ENCODE measurements at regions not wholly inside any gene's neighbourhood (a gene's known extent, or its start where the extent isn't known, plus 50 kb on each side); places are given as distances from the start of the nearest gene placed in this dataset.

DNA sequence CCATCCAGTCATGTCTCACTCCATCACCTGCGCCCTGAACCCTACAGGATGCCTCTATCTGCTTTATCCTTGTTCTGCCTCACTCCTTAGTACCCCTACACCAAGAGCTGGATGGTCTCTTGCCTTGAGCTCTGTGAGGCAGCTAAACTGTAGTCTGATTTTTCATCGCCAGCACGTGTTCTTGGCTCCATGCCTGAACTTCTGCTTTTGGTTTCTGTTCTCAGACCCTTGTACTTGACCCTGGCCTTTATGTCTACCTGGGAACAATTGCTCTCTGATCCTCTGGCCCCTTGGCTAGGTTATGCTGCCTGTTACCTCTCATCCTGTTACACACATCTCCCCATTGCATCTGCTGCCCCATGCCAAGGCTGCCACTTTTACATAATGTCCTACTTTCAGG lies 318.0 kb upstream of the LMCD1 start:
- H3K9me3 ChIP-seq (ENCODE audit: low read length): no peaks in the 10 kb centered on the region
- no peak overlapping the region for H3K4me3 ChIP-seq (ENCODE audit: low read depth, low read length, poor library complexity, severe bottlenecking)
- H2AFZ ChIP-seq (ENCODE audit: low read length): no peak overlapping the region
- no peak for TF ChIP-seq EZH2 (IDR thresholded peaks at IDR 0.05; ENCODE audit: borderline replicate concordance, low read length)
- TF ChIP-seq, protein P1, sequence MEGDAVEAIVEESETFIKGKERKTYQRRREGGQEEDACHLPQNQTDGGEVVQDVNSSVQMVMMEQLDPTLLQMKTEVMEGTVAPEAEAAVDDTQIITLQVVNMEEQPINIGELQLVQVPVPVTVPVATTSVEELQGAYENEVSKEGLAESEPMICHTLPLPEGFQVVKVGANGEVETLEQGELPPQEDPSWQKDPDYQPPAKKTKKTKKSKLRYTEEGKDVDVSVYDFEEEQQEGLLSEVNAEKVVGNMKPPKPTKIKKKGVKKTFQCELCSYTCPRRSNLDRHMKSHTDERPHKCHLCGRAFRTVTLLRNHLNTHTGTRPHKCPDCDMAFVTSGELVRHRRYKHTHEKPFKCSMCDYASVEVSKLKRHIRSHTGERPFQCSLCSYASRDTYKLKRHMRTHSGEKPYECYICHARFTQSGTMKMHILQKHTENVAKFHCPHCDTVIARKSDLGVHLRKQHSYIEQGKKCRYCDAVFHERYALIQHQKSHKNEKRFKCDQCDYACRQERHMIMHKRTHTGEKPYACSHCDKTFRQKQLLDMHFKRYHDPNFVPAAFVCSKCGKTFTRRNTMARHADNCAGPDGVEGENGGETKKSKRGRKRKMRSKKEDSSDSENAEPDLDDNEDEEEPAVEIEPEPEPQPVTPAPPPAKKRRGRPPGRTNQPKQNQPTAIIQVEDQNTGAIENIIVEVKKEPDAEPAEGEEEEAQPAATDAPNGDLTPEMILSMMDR (IDR thresholded peaks at IDR 0.05; ENCODE audit: low read length): no peak
- H3F3A ChIP-seq (ENCODE audit: insufficient read depth, low read length): no peaks in the 10 kb centered on the region
- no peaks in the 10 kb centered on the region for H3K9me2 ChIP-seq (ENCODE audit: low read depth, low read length)
- H3K79me2 ChIP-seq (ENCODE audit: insufficient read depth, low read length): no peaks in the 10 kb centered on the region
- H3K27ac ChIP-seq (ENCODE audit: low read depth, low read length, poor library complexity, severe bottlenecking): no peak overlapping the region
- no peaks in the 10 kb centered on the region for H3K4me1 ChIP-seq (ENCODE audit: insufficient read depth, low read length, severe bottlenecking)
- no peaks in the 10 kb centered on the region for H3K27me3 ChIP-seq (ENCODE audit: insufficient read depth, low read length)
- no peaks in the 10 kb centered on the region for H3K36me3 ChIP-seq (ENCODE audit: insufficient read depth, low read length)
- H3K9ac ChIP-seq (ENCODE audit: low read length): no peak overlapping the region
- H4K20me1 ChIP-seq (ENCODE audit: insufficient read depth, low read length): no peaks in the 10 kb centered on the region
- no peak overlapping the region for H3K4me2 ChIP-seq (ENCODE audit: low read length)

DNA sequence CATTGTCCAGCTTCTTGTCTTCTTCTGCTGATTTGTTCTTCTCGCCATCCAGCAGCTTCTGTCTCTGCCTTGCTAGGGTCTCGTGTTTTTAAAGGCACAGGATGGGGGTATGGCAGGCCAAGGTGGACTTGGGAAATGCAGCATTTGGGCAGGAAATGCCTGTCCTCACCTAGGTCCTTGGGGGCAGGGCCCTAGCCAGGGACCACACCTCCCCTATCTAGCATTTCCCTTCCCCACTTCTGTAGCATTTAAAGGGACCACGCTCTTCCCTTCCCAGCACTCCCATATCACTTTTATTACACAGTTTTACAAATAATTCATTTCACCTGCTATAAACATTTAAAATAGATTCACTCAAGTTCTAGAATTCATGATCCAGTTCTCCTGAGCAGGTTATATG lies 315.4 kb upstream of the LMCD1 start:
- Histone ChIP-seq H3K36me3 (ENCODE audit: insufficient read depth, low read length) (no peaks in the 10 kb centered on the region), H3K27me3 (ENCODE audit: insufficient read depth, low read length) (no peaks in the 10 kb centered on the region), H3K9me3 (ENCODE audit: low read length) (no peaks in the 10 kb centered on the region), H3K4me1 (ENCODE audit: insufficient read depth, low read length, severe bottlenecking) (no peaks in the 10 kb centered on the region), H3K79me2 (ENCODE audit: insufficient read depth, low read length) (no peaks in the 10 kb centered on the region), H4K20me1 (ENCODE audit: insufficient read depth, low read length) (no peaks in the 10 kb centered on the region), H3K27ac (ENCODE audit: low read depth, low read length, poor library complexity, severe bottlenecking) (no peak overlapping the region), H3F3A (ENCODE audit: insufficient read depth, low read length) (no peaks in the 10 kb centered on the region), H3K9ac (ENCODE audit: low read length) (no peak overlapping the region), H3K9me2 (ENCODE audit: low read depth, low read length) (no peaks in the 10 kb centered on the region), H3K4me2 (ENCODE audit: low read length) (no peak overlapping the region), H3K4me3 (ENCODE audit: low read depth, low read length, poor library complexity, severe bottlenecking) (no peak overlapping the region), H2AFZ (ENCODE audit: low read length) (no peak overlapping the region)
- TF ChIP-seq, protein P1 (IDR thresholded peaks at IDR 0.05; ENCODE audit: low read length): no peak
- TF ChIP-seq EZH2 (IDR thresholded peaks at IDR 0.05; ENCODE audit: borderline replicate concordance, low read length): no peak

DNA sequence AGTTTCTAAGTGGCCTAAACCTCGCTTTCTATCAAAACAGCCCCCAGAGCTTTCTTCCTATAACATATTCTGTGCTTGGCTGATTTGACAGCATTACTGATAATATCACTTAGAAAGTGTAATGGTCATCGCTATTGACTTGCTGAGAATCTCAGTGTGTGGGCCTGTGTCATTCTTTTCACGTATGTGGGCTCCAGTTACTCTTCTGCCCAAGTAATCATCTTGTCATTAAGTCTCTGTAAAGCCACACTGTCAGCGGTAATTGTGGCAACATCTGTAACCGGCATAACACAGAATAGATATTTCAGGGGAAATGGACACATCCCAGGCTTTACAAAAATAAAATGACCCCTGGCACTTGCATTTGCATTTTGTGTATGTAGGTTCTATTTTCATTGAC lies 313.6 kb upstream of the LMCD1 start:
- Histone ChIP-seq H3K27ac (ENCODE audit: low read depth, low read length, poor library complexity, severe bottlenecking) (no peak overlapping the region), H3K27me3 (ENCODE audit: insufficient read depth, low read length) (no peaks in the 10 kb centered on the region), H3K4me1 (ENCODE audit: insufficient read depth, low read length, severe bottlenecking) (no peaks in the 10 kb centered on the region), H3K9me3 (ENCODE audit: low read length) (no peaks in the 10 kb centered on the region), H3F3A (ENCODE audit: insufficient read depth, low read length) (no peaks in the 10 kb centered on the region), H3K9ac (ENCODE audit: low read length) (no peak overlapping the region), H2AFZ (ENCODE audit: low read length) (no peak overlapping the region), H4K20me1 (ENCODE audit: insufficient read depth, low read length) (no peaks in the 10 kb centered on the region), H3K79me2 (ENCODE audit: insufficient read depth, low read length) (no peaks in the 10 kb centered on the region), H3K4me3 (ENCODE audit: low read depth, low read length, poor library complexity, severe bottlenecking) (no peak overlapping the region), H3K9me2 (ENCODE audit: low read depth, low read length) (no peaks in the 10 kb centered on the region), H3K36me3 (ENCODE audit: insufficient read depth, low read length) (no peaks in the 10 kb centered on the region), H3K4me2 (ENCODE audit: low read length) (no peak overlapping the region)
- TF ChIP-seq, protein P1 (IDR thresholded peaks at IDR 0.05; ENCODE audit: low read length): no peak
- no peak for TF ChIP-seq EZH2 (IDR thresholded peaks at IDR 0.05; ENCODE audit: borderline replicate concordance, low read length)

Data from OCI-LY1 (cell line).